ENCODE measurements at regions not wholly inside any gene's neighbourhood (a gene's known extent, or its start where the extent isn't known, plus 50 kb on each side); places are given as distances from the start of the nearest gene placed in this dataset.
A peak's percentile ranks its signal among the peaks of the same experiment; 100 is the strongest.
"Not testable (repeated sequence)": the region's sequence is repeated elsewhere in the genome, so short reads cannot be mapped to it uniquely, and the experiment has no call there.

DNA sequence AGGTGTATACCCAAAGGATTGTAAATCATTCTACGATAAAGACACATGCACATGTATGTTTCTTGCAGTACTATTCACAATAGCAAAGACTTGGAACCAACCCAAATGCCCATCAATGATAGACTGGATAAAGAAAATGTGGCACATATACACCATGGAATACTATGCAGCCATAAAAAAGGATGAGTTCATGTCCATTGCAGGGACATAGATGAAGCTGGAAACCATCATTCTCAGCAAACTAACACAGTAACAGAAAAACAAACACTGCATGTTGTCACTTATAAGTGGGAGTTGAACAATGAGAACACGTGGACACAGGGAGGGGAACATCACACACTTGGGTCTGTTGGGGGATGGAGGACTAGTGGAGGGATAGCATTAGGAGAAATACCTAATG, 530.4 kb upstream of the SGO1 start:
- H3K27me3 ChIP-seq (replicated peaks; ENCODE audit: control insufficient read depth, insufficient read depth, low read length); H3K4me1 ChIP-seq (ENCODE audit: control insufficient read depth, insufficient read depth, low read length); H3K4me3 ChIP-seq (ENCODE audit: low read length); H3K9ac ChIP-seq (ENCODE audit: low read length); H3K36me3 ChIP-seq (ENCODE audit: control insufficient read depth, insufficient read depth, low read length, severe bottlenecking); H3K9me3 ChIP-seq (ENCODE audit: control insufficient read depth, low read length); DNase-seq (ENCODE audit: low read depth): not testable (repeated sequence)

DNA sequence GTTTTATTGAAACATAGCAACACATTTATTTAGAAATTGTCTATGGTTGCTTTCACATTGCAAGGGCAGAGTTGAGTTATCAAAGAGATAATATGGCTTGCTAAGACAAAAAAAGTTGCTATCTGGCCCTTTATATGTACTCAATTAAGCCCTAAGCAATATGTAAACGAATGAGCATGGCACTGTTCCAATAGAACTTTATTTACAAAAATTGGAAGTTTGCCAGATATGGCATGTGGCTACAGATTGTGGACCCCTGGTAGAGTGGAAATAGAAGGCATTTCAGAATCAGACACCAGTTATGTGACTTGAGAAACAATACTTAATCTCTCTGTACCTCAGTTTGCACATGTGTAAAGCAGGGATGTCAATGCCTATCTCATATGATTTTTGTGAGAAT, 515.6 kb upstream of the SGO1 start:
- no peaks in the 10 kb centered on the region for H3K36me3 ChIP-seq (ENCODE audit: control insufficient read depth, insufficient read depth, low read length, severe bottlenecking)
- no peak for DNase-seq (ENCODE audit: low read depth)
- H3K27me3 ChIP-seq (replicated peaks; ENCODE audit: control insufficient read depth, insufficient read depth, low read length): no peaks in the 10 kb centered on the region
- no peaks in the 10 kb centered on the region for H3K4me1 ChIP-seq (ENCODE audit: control insufficient read depth, insufficient read depth, low read length)
- H3K4me3 ChIP-seq (ENCODE audit: low read length): no peak overlapping the region
- H3K9me3 ChIP-seq (ENCODE audit: control insufficient read depth, low read length): no peaks in the 10 kb centered on the region
- H3K9ac ChIP-seq (ENCODE audit: low read length): no peak overlapping the region

DNA sequence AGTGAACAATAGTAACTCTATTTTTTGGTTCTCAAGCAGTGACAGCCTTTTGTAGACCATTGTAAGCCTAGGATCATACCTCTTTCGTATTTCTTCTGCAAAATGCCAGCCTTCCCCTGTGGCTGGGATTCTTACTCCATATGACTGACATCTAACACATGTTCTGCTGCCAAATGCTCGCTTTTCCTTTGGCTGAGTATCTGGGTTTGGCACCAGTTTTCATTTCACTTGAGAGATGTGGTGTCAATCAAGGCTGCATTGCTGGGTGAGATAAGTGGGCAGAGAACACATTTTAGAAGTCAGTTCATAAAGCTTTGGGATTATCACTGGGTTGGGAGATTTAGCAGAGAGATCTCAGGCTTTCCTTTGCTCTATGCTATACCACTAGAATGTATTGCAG, 514.7 kb upstream of the SGO1 start:
- no peak overlapping the region for H3K4me3 ChIP-seq (ENCODE audit: low read length)
- H3K9me3 ChIP-seq (ENCODE audit: control insufficient read depth, low read length): no peaks in the 10 kb centered on the region
- no peak for DNase-seq (ENCODE audit: low read depth)
- no peaks in the 10 kb centered on the region for H3K27me3 ChIP-seq (replicated peaks; ENCODE audit: control insufficient read depth, insufficient read depth, low read length)
- H3K4me1 ChIP-seq (ENCODE audit: control insufficient read depth, insufficient read depth, low read length): no peaks in the 10 kb centered on the region
- no peak overlapping the region for H3K9ac ChIP-seq (ENCODE audit: low read length)
- no peaks in the 10 kb centered on the region for H3K36me3 ChIP-seq (ENCODE audit: control insufficient read depth, insufficient read depth, low read length, severe bottlenecking)

DNA sequence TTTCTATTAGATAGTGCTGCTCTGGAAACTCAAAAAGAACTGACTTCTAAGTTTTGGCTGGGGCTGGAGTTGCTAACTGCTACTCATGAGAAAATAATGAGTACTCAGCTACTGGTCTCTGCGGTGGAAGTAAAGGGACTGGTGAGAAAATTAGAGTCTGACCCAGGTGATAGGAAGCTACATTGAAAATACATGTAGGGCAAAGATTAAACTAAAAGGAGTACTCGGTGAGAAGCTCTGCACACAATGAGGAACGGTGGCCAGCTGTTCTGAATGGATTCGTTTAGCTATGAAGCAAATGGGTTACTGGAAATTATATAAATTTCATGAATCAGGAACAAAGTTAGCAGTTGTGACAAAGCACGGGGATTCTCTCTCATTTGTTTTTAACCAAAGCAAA, 512.9 kb upstream of the SGO1 start:
- H3K27me3 ChIP-seq (replicated peaks; ENCODE audit: control insufficient read depth, insufficient read depth, low read length): no peaks in the 10 kb centered on the region
- no peaks in the 10 kb centered on the region for H3K9me3 ChIP-seq (ENCODE audit: control insufficient read depth, low read length)
- H3K36me3 ChIP-seq (ENCODE audit: control insufficient read depth, insufficient read depth, low read length, severe bottlenecking): no peaks in the 10 kb centered on the region
- no peaks in the 10 kb centered on the region for H3K4me1 ChIP-seq (ENCODE audit: control insufficient read depth, insufficient read depth, low read length)
- DNase-seq (ENCODE audit: low read depth): no peak
- no peak overlapping the region for H3K9ac ChIP-seq (ENCODE audit: low read length)
- H3K4me3 ChIP-seq (ENCODE audit: low read length): no peak overlapping the region

DNA sequence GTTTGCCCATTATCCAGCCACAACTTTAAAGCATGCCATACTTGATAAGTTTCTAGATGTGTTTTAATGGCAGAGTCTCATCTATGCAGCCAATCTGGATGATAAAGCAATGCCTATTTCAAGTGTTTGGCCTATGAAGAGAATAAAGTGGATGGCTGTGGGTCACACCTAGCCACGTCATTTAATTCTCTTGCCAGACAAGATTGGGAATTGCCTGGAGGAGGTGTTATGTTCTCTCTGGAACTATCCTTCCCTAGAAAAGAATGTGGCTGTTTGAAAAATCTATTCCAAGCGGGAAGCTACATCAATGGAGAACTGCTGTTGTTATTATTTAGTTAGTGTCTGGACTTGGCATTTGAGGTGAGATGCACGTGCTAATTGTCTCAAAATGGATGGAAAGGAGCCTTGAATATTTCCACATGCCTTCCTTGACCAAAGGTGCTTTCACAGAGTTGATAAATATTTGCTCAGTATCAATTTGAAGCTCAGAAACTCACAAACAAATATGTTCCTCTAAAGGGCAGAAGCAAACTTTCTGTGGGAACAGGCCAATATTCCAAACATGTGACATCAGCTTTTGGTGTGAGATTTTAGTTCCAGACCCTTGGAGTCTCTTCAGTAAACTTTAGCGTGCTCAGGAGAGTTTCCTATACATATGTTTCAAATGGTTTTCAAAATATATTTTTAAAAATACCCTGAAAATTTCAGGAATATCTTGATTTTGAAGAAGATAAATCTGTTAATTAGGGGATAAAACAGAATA, 510.6 kb upstream of the SGO1 start:
- Histone ChIP-seq H3K9me3 (ENCODE audit: control insufficient read depth, low read length) (no peaks in the 10 kb centered on the region), H3K4me1 (ENCODE audit: control insufficient read depth, insufficient read depth, low read length) (no peaks in the 10 kb centered on the region), H3K27me3 (replicated peaks; ENCODE audit: control insufficient read depth, insufficient read depth, low read length) (no peaks in the 10 kb centered on the region), H3K36me3 (ENCODE audit: control insufficient read depth, insufficient read depth, low read length, severe bottlenecking) (no peaks in the 10 kb centered on the region), H3K4me3 (ENCODE audit: low read length) (no peak overlapping the region), H3K9ac (ENCODE audit: low read length) (no peak overlapping the region)
- no peak for DNase-seq (ENCODE audit: low read depth)

DNA sequence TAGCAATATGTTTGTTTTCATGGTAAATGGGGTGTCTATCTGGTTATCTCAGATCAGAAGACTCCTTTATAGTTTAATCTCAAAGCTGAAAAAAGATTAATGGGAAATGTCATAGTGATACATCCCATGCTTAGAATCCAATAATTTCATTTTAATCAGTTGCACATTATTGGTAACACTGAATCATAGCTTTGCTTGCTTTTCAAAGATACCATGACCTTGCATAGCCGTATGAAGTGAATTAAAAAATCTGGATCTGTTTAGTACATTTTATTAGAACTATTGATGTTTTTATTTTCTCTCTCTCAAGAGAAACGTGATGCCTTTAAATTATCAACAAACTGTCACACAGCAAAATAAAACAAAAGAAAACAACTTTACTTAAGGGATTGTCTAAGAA, 506.7 kb upstream of the SGO1 start:
- DNase-seq (ENCODE audit: low read depth): no peak
- no peak overlapping the region for H3K4me3 ChIP-seq (ENCODE audit: low read length)
- H3K27me3 ChIP-seq (replicated peaks; ENCODE audit: control insufficient read depth, insufficient read depth, low read length): no peaks in the 10 kb centered on the region
- peaks cover under 1% of the 10 kb centered on the region for H3K9me3 ChIP-seq (ENCODE audit: control insufficient read depth, low read length)
- H3K9ac ChIP-seq (ENCODE audit: low read length): no peak overlapping the region
- no peaks in the 10 kb centered on the region for H3K36me3 ChIP-seq (ENCODE audit: control insufficient read depth, insufficient read depth, low read length, severe bottlenecking)
- H3K4me1 ChIP-seq (ENCODE audit: control insufficient read depth, insufficient read depth, low read length): no peaks in the 10 kb centered on the region

DNA sequence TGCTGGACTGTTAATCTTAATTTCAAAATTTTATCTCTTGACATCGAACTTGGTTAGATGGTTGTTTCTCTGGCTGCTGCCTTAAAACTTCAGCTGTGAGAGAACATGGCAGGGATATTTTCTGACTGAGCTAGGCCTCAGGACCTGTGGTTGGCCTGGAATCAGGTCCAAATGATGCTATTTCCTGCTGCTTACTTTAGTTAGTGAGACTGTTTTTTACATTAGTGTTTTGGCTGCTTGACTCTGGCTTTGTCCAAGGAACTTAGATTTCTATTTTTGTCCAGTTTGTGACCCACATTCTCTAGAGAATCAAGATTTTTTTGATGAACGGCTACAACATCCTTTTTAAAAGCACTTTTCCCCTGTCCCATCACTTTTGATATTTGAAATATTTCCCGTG, 497.9 kb upstream of the SGO1 start:
- peak; percentile 55 for DNase-seq (ENCODE audit: low read depth)
- Histone ChIP-seq H3K36me3 (ENCODE audit: control insufficient read depth, insufficient read depth, low read length, severe bottlenecking) (no peaks in the 10 kb centered on the region), H3K9me3 (ENCODE audit: control insufficient read depth, low read length) (peaks cover 7% of the 10 kb centered on the region), H3K4me1 (ENCODE audit: control insufficient read depth, insufficient read depth, low read length) (no peaks in the 10 kb centered on the region), H3K4me3 (ENCODE audit: low read length) (no peak overlapping the region), H3K27me3 (replicated peaks; ENCODE audit: control insufficient read depth, insufficient read depth, low read length) (no peaks in the 10 kb centered on the region), H3K9ac (ENCODE audit: low read length) (no peak overlapping the region)

DNA sequence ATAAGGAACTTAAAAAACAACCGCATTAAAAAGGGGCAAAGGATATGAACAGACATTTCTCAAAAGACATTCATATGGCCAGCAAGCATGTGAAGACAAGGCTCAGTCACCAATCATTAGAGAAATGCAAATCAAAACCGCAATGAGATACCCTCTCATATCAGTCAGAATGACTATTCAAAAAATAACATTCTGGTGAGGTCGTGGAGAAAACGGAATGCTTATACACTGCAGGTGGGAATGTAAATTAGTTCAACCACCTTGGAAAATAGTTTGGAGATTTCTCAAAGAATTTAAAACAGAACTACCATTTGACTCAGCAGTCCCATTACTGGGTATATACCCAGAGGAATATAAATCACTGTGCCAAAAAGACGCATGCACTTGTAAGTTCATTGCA, 496.6 kb upstream of the SGO1 start:
- H3K27me3 ChIP-seq (replicated peaks; ENCODE audit: control insufficient read depth, insufficient read depth, low read length): no peaks in the 10 kb centered on the region
- H3K4me1 ChIP-seq (ENCODE audit: control insufficient read depth, insufficient read depth, low read length): no peaks in the 10 kb centered on the region
- H3K9me3 ChIP-seq (ENCODE audit: control insufficient read depth, low read length): peaks cover 6% of the 10 kb centered on the region
- H3K9ac ChIP-seq (ENCODE audit: low read length): no peak overlapping the region
- no peaks in the 10 kb centered on the region for H3K36me3 ChIP-seq (ENCODE audit: control insufficient read depth, insufficient read depth, low read length, severe bottlenecking)
- H3K4me3 ChIP-seq (ENCODE audit: low read length): no peak overlapping the region
- no peak for DNase-seq (ENCODE audit: low read depth)

DNA sequence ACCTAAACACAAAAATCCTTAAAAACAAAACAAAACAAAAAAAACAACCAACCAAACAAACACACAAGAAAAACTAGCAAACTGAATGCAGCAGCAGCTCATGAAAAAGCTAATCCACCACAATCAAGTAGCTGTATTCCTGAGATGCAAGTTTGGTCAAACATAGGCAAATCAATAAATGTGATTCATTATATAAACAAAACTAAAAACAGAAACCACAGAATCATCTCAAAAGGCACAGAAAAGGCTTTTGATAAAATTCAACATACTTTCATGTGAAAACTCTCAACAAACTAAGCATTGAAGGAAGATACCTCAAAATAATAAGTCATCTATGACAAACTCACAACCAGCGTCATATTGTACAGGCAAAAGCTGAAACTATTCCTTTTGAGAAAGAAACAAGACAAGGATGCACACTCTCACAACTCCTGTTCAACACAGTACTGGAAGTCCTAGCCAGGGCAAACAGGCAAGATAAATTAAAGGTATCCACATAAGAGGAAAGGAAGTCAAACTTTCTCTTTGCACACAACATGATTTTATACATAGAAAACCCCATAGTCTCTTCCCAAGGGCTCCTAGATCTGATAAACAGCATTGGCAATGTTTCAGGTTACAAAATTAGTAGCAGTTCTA, 495.1 kb upstream of the SGO1 start:
- Histone ChIP-seq H3K36me3 (ENCODE audit: control insufficient read depth, insufficient read depth, low read length, severe bottlenecking) (no peaks in the 10 kb centered on the region), H3K27me3 (replicated peaks; ENCODE audit: control insufficient read depth, insufficient read depth, low read length) (no peaks in the 10 kb centered on the region), H3K4me3 (ENCODE audit: low read length) (no peak overlapping the region), H3K9me3 (ENCODE audit: control insufficient read depth, low read length) (no peaks in the 10 kb centered on the region), H3K4me1 (ENCODE audit: control insufficient read depth, insufficient read depth, low read length) (no peaks in the 10 kb centered on the region), H3K9ac (ENCODE audit: low read length) (no peak overlapping the region)
- no peak for DNase-seq (ENCODE audit: low read depth)

DNA sequence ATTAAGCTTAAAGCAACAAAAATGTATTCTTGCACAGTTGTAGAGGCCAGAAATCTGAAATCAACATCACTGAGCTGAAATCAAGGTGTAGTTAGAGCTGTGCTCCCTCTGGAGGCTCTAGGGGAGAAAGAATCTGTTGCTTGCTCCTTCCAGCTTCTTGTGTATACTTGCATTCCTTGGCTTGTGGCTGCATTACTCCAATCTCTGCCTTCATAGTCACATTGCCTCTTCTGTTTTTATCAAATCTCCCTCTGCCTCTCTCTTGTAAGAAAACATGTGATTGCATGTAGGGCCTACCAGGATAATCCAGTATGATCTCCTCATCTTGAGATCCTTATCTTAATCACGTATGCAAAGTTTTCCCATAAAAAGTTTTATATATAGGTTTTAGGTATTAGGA, 487.9 kb upstream of the SGO1 start:
- no peaks in the 10 kb centered on the region for H3K36me3 ChIP-seq (ENCODE audit: control insufficient read depth, insufficient read depth, low read length, severe bottlenecking)
- H3K4me1 ChIP-seq (ENCODE audit: control insufficient read depth, insufficient read depth, low read length): peaks cover 8% of the 10 kb centered on the region
- DNase-seq (ENCODE audit: low read depth): no peak
- H3K9me3 ChIP-seq (ENCODE audit: control insufficient read depth, low read length): peaks cover 3% of the 10 kb centered on the region
- no peaks in the 10 kb centered on the region for H3K27me3 ChIP-seq (replicated peaks; ENCODE audit: control insufficient read depth, insufficient read depth, low read length)
- no peak overlapping the region for H3K9ac ChIP-seq (ENCODE audit: low read length)
- no peak overlapping the region for H3K4me3 ChIP-seq (ENCODE audit: low read length)

DNA sequence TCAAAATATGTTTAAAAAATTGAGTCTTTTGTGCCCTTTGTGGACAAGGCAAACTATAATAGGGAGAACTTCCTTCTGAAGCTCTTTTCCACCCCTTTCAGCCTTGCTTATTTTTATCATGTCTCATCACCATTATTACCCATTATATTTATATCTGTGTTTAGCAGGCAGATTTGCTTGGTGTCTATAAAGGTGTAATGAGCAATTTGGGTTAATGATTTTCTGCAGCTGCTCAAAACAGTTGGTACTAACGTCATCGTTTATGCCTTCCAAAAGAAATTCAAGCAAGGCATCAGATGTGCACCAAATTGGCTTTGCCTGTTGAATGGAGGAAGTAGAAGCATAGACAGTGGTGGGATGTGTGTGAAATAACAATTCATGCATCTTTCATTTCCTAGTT, 483.7 kb upstream of the SGO1 start:
- H3K9me3 ChIP-seq (ENCODE audit: control insufficient read depth, low read length): no peaks in the 10 kb centered on the region
- H3K9ac ChIP-seq (ENCODE audit: low read length): no peak overlapping the region
- no peak for DNase-seq (ENCODE audit: low read depth)
- no peaks in the 10 kb centered on the region for H3K36me3 ChIP-seq (ENCODE audit: control insufficient read depth, insufficient read depth, low read length, severe bottlenecking)
- H3K27me3 ChIP-seq (replicated peaks; ENCODE audit: control insufficient read depth, insufficient read depth, low read length): no peaks in the 10 kb centered on the region
- peaks cover 33% of the 10 kb centered on the region for H3K4me1 ChIP-seq (ENCODE audit: control insufficient read depth, insufficient read depth, low read length)
- H3K4me3 ChIP-seq (ENCODE audit: low read length): no peak overlapping the region

DNA sequence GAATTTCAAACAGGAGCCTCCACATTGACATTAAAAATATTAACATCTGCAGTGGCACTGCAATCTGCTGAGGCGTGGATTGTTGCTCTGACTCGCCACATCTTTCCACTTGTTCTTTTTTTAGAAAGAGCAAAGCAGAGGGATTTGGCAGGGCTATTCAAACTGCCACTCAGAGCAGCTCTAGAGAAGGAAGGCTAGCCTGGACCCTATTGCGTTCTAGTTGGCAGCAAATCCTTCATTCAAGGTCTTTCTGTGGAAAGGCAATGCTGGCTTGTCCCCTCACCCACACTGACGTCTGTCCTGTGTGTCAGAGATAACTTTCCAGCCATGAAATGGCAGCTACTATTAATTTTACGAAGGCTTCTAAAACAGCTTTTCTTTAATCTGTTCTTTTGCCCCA, 483.2 kb upstream of the SGO1 start:
- H3K27me3 ChIP-seq (replicated peaks; ENCODE audit: control insufficient read depth, insufficient read depth, low read length): no peaks in the 10 kb centered on the region
- peak; percentile 27 for DNase-seq (ENCODE audit: low read depth)
- no peaks in the 10 kb centered on the region for H3K9me3 ChIP-seq (ENCODE audit: control insufficient read depth, low read length)
- no peaks in the 10 kb centered on the region for H3K36me3 ChIP-seq (ENCODE audit: control insufficient read depth, insufficient read depth, low read length, severe bottlenecking)
- H3K4me3 ChIP-seq (ENCODE audit: low read length): no peak overlapping the region
- no peak overlapping the region for H3K9ac ChIP-seq (ENCODE audit: low read length)
- peaks cover 33% of the 10 kb centered on the region for H3K4me1 ChIP-seq (ENCODE audit: control insufficient read depth, insufficient read depth, low read length)
